HG03442 (cell line): ENCODE measurements at regions not wholly inside any gene's neighbourhood (a gene's known extent, or its start where the extent isn't known, plus 50 kb on each side); places are given as distances from the start of the nearest gene placed in this dataset.

Experiments used
- ATAC-seq: cut with Tn5 transposase; IDR thresholded peaks from one replicate; pipeline ENCODE4 v1.9.1; 2021; ENCODE audit warnings: mild to moderate bottlenecking, moderate library complexity; ENCODE audit not compliant: unreplicated experiment

DNA sequence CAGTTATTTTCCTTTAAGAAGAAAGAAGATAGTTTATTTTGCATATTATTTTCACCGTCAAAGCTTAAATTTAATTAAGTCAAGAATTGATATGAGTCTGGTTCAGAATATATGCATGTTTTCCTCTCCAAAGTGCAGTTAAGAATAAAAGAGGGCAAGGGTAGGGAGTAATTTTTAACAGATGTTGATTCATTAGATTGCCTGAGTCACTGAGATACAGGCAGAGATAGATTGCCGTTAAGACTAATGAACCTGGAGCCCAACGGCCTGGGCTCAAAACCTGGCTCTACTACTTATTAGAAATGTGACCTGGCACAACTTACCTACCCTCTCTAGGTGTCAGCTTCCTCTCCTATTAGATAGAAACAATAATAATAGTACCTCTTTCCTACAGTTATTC lies 1037.4 kb upstream of the PABPC4L start:
- ATAC-seq, result no peak

DNA sequence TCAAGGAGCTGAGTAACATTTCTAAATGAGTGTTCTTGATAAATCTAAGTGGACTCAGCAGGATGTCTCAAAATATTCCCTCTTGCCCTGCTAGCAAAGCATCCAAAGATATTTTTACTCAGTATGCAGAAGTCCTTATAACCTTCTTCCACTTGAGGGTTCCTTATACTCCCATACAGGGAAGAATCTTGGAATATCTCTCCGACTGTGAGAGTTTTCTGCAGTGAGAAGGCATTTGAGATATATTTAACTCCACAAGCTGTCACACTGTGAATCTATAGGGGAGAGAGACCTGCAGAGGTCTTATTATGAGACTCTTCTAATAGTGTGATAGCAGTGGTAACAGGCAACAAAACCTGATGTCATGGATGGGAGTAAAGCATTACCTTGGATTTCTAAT lies 1034.5 kb upstream of the PABPC4L start:
- ATAC-seq, result no peak

DNA sequence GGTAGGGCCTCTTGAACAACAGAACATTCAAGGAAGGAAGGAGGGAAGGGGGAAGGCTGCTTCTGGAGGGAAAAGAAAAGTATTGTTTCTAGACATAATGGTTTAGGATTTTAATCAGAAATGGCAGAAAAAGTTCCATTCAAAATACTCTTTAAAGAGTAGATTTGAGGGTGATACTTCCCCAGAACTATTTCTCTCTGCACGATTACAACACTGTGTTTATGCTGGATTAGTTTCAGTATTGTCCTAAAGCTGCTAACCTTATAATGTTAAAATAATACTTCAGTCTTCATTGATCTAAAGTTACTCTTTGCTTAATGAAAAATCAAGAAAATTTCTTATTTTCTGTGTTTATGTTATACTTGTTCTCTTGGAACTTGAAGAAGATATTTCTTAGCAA lies 1026.3 kb upstream of the PABPC4L start:
- ATAC-seq, result no peak

DNA sequence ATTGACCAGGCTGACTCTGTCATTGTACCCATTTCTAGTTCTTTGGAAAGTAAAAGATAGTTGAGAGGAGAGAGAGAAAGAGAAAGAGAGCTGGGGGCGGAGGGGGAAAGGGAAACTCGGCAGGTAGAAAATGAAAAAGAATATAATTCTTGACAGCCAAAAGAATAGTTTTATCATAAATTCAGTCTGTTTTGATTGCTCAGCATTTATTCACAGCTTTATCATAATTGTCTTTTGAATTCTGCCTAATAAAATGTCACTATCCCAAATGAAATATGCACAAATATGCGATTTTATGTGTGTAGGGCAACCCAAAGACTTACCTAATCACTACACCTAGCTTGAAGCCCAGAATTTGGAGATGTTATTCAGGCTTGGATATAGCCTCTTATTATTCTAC lies 1024.0 kb upstream of the PABPC4L start:
- ATAC-seq, result no peak

DNA sequence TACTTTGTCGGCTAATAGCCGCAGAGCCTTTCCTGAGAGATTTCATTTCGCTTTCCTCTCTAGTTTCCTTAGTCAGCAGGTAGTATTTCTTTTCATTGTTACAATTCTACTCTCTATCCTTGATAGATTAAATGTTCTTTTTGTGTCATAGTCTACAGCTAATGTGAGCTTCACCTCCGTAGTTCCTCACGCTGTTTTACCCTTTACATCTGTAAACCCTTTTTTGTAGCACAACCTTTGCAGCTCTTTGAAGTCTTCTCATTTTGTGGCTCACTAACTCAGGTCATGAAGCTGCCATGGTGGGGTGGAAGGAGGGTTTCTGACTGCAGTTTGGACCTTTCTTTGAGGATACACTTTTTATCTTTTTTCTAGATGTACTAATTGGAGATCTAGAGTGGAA lies 1008.8 kb upstream of the PABPC4L start:
- no peak for ATAC-seq

DNA sequence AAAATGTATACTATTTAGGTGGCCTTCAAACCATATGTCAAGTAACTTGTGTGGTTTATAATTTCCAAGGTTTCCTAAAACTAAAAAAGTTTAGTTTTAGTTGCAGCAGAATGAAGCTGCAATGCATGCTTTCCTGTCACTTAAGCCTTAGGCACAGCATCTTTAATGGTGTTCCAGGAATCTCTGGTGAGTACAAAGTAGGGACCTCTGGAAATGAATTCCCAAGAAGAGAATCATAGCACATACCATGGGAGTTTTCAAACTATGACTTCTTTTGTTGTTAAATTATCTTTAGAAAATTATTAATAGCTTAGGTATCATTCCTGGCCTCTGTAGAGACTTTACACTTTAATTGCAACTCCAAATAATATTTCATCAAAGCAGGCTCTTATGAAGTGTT lies 1005.9 kb upstream of the PABPC4L start:
- no peak for ATAC-seq

DNA sequence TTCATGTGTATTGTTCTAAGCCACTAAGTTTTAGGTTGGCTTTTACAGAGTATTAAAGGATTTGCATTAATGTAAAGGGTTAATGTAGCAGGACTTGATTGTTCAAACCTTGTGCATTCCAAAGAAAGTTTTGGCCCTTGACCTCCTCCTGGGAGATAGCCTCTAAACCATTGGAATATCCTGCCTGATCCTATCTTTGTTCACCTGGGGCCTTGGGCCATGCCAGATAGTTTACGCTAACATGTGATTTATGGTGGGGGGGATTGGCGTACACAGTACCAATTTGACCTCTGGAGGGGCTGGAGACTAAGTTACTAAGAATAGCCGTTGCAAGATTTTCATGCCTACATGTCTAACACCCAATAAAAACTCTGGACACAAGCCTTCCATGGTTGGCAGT lies 1002.7 kb upstream of the PABPC4L start:
- no peak for ATAC-seq

DNA sequence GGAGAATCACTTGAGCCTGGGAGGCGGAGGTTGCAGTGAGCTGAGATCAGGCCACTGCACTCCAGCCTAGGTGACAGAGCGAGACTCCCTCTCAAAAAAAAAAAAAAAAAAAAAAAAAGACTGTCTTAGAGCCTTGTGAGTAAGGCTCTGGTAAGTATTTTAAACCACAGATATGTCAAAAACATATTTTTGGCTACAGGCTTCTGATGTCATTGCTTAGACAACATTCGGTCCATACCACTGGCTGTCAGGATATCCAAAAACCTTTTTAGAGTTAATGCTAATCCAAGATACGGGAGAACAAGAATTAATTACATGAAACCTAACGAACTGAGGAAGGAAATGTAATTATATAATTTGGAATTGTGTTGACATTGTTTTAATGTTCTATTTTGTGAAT lies 999.5 kb upstream of the PABPC4L start:
- no peak for ATAC-seq

DNA sequence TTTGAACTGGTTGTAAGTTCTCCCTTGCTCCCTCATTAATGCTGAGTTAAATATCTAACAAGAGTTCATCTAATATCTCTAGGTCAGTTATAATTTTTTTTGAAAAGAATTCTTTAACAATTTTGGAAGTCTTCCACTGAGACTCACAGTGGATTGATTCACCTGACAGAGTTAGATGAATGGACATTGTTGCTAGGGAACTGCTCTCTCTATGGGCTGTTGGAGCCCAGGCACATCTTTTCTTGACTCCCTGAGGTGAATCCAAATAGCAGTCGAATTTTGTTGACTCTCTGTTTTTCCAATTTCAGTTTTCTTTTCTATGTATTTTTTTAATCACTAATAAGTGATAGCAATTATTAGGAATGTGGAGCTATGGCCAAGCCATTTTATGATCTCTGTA lies 996.1 kb upstream of the PABPC4L start:
- ATAC-seq, result no peak

DNA sequence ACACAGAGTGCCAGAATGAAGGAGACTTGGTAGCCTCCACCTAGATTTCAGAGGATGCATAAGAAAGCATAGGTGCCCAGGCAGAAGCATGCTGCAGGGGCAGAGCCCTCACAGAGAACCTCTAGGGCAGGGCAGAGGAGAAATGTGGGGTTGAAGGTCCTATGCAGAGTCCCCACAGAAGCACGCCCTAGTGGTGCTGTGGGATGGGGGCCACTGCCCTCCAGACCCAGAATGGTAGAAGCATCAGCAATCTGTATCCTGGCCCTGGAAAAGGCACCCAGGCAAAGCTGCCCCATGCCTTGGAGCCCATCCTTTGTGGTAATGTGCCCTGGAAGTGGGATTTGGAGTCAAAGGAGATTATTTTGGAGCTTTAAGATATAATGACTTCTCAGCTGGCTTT lies 992.9 kb upstream of the PABPC4L start:
- ATAC-seq, result no peak

DNA sequence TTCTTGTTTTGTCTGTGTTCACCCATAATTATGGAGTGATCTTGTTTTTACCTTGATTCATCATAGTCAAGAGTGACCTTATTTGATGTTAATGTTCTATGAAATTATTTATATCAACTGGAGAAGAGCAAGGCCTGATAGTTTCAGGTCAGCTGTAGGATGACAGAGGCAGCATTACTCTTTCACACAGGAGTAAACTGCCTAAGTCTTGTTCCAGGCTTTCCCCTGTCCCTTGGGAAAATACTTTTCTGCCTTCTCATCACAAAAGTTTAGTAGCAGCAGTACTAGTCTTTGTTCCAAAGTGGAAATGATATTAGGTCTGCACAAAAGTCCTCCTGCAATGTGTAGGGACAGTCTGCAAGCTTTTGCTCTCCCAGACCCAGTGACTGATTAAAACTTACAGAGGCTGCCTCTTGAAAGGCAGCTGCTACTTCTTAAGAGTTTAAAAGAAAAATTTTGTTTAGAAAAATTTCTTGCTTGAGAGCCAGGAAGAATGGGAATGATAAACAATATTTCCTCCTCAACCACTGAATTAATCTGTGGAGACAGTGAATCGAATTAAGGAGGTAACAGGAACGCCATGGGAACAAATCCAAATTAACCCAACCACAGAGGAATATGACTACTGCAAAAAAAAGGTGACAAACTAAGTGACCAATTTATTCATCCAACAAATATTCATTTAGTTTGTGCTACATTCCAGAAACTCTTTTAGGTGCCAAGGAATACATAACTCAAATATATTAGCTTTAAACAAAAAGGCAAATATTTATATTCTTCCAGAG lies 991.4 kb upstream of the PABPC4L start:
- no peak for ATAC-seq

DNA sequence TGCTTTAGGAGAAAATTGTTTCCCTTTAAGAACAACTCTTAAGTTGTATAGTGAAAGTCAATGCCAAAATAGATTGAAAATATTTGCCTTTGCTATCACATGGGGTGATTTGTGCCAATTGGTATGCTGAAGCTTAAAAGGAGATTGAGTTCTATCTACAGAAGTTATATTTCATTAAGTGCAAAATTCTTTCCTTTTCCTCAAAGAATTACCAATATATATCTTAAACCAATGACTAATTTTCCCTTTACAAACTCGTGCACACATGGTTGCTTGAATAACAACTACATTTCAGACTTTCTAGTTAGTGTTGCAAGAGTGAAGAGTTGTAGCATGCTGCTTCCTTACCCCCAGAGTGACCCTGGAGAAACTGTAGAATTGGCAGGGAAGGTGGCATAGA lies 990.0 kb upstream of the PABPC4L start:
- no peak for ATAC-seq

DNA sequence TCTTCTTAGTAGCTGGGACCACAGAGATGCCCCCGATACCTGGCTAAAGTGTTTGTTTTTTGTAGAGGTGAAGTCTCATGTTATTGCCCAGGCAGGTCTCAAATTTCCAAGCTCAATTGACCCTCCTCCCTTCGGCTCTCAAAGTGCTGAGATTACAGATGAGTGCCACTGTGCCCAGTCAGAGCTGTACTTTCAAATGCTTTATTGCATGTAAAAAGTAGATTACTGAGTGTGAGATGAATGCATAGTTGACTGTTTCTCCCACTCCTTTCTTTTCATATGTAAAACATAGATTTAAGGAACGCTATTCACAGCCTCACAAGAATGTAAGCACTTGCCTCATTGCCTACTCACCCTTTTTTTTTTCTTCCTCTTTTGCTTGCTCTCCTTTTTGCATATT lies 984.4 kb upstream of the PABPC4L start:
- no peak for ATAC-seq

DNA sequence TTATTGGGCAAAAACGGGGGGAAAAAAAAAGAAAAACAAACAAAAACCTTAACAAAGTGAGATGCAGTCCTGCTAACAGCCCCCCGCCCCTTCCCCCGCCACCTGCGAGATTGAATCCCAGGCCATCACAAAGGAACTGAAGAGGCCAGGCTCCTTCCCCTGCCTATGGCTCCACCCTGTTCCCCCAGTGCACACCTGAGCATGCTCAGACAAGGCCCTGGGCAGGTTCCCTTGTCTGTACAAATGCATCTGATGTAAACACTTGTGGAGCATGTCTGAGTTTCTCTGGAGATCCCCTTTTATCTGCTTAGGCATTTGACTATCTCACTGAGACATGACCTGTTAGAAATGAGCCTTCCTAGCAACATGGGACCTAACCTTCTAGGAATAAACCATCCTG lies 983.7 kb upstream of the PABPC4L start:
- ATAC-seq, result no peak

DNA sequence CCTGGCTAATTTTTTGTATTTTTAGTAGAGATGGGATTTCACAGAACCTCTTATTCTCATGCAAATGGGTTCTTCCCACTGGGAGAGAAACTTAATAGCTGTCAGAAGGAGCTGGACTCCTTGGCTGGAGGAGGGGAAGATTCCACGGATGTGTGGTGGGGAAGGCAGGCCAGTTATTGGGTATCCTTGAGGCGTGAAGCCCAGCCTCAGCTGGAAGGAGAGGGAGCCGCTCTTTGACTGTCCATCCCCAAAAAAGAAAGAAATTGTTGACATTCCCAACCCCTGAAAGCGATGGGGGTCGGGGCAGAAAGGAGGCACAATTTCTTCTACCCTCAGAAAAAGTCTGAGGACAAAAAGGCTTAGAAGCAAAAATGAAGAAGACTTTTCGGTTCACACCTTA lies 983.1 kb upstream of the PABPC4L start:
- no peak for ATAC-seq

DNA sequence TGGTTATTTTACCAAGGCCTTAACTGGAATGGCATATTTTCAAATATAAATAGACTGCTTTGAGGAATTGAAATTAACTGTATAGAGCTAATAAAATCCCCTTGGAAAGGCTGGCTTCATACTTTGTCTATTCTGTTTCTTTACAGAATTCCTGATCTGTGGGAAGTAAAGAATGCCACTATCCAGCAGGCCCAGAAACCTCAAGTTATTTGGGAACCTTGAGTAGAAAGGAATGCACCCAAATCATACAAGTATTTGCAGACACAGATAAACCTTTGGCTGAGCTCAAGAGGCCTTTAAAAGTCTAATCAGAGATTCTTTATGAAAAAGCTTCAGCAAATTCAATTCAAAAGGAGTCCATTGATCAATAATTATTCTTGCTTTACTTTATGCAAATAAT lies 975.7 kb upstream of the PABPC4L start:
- no peak for ATAC-seq

DNA sequence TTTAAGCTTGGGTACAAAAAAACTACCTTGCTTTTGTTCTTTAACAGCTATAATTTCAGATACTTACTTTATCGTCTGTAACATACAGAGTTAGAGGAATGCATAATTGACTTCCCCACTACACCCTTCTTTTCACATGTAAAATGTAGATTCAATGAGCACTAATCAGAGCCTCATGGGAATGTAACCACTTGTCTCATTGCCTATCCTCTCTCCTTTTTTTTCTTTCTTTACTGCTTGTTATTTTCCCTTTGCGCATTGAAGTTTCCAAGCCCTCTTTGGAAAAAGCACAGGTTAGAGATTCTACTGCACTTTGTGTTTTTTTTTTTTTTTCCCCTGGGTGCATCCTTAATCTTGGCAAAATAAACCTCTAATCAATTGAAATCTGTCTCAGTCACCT lies 965.1 kb upstream of the PABPC4L start:
- no peak for ATAC-seq

DNA sequence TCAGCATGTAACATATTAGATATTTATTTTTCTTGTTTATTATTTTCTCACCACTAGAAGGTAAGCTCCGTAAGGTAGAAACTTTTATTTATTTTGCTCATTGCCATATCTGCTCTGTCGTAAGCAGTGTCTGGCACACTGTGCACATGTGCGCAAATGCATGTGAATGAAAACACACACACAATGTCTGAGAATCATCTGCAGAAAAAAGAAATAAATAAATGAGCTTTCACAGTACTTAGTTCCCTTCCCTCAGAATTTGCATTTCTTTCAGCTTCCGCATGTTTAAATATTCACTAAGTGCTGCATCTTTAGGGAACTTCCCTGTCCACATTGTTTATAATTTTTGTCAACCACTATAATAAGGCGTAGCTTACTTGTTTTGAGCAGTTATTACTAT lies 963.0 kb upstream of the PABPC4L start:
- no peak for ATAC-seq

DNA sequence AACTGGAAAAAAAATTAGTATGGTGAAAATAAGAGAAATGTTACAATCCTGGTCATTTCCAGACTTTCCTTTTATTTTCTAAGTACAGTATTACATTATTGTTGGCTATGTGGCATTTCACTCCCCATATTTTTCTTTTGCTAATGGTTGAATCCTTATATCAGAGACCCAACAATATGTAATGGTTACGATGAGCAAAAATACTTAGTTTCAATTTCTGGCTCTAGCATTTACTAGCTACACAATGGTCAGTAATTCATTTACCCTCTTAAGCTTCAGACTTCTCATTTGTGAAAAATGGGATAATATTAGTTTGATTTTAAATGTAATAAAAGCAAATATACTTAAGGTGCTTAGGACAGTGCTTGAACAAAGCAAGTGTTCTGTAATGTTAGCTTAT lies 942.9 kb upstream of the PABPC4L start:
- ATAC-seq, result no peak

DNA sequence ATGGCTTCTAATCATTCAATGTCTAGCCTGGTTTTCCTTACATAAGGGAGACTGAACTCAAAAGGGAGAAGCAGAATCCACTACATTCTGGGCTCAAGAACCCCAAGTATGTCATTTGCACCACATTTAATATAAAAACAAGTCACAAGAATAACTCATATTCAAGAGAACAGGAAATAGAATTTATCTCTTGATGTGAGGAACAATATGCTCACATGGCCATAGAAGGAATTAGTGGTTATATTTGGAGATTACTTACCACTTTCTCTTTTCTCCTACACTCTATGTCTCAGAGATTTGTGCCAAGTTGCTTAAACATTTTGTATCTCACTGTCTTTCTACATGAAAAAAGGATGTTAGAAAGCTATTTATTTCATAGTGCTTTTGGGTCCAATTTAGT lies 922.6 kb upstream of the PABPC4L start:
- ATAC-seq, result no peak

DNA sequence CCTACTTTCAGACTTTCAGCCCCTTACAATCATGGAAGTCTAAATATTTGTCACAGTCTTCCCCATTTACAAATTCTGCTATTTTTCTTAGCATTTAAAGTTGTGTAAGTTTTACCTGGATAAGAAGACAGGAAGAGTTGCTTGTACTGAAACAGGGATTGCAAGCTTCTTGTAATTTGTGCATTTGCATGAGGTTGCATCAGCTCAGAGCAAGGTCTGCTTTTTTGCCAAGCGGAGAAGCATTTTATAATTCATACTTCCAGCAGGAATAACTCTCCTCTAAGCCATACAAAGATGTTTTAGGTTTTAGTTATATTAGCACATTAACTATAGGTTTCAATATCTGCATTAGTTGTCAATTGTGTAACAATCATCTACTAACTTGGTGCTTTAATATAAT lies 922.0 kb upstream of the PABPC4L start:
- ATAC-seq, result no peak

DNA sequence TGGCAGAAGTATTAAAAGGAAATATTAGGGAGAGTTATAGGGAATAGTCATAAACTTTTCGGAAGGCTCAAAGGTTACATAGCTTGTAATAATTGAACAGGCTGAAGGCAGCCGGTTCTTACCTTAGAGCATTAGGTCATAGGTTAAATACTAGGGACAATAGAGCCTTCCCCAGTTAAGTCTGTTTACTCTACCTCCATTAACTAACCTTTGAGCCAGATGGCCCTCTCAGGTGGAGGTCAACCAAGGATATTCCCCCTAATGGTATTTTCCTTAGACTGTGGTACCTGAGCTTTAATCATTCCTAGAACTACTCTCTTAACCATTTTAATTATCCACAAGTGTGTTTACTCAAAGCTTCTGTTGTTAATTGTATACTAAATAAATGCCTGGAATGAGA lies 920.9 kb upstream of the PABPC4L start:
- ATAC-seq, result no peak

DNA sequence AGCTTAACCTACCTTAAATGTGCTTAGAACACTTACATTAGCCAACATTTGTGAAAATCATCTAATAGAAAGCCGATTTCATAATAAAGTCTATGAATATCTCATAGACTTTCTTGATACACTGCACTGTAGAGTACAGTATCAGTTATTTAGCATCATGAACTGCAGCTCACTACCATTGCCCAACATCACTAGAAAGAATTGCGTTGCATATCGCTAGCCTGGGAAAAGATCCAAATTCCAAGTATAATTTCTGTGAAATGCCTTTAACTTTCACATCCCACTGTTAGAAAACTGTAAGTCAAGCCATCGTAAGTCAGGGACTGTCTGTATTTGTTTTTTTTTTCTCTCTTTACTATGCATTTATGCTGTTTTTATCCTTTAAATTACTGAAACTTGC lies 918.6 kb upstream of the PABPC4L start:
- ATAC-seq, result no peak
